SK-N-DZ (cell line): ENCODE measurements at regions not wholly inside any gene's neighbourhood (a gene's known extent, or its start where the extent isn't known, plus 50 kb on each side); places are given as distances from the start of the nearest gene placed in this dataset.

Experiments
- DNase-seq: peaks from one replicate; pipeline ENCODE4 v3.0.0-alpha.2; 2015; ENCODE audit warnings: low spot score

- no peak for DNase-seq
Measured at GRCh38 chr2:196314780-196315179, 143.4 kb upstream of the STK17B start.

GRCh38 chr2:196315388-196316049, 144.1 kb upstream of the STK17B start:
- no peak for DNase-seq

- no peak for DNase-seq
Measured at GRCh38 chr2:196316050-196316430, 144.7 kb upstream of the STK17B start.

- DNase-seq = no peak
Measured at GRCh38 chr2:196318517-196319377, 147.4 kb upstream of the STK17B start.

- no peak for DNase-seq
Measured at GRCh38 chr2:196322973-196323810, 151.8 kb upstream of the STK17B start.

GRCh38 chr2:196324211-196324610, 152.8 kb upstream of the STK17B start:
- DNase-seq = no peak

GRCh38 chr2:196328088-196328680, 156.8 kb upstream of the STK17B start:
- DNase-seq = no peak

- DNase-seq = no peak
Measured at GRCh38 chr2:196329959-196330358, 158.6 kb upstream of the STK17B start.

GRCh38 chr2:196330645-196331044, 159.3 kb upstream of the STK17B start:
- DNase-seq = no peak

GRCh38 chr2:196331143-196331542, 159.8 kb upstream of the STK17B start:
- DNase-seq = no peak

- DNase-seq = no peak
Measured at GRCh38 chr2:196331851-196332250, 160.5 kb upstream of the STK17B start.

GRCh38 chr2:196333397-196333796, 162.0 kb upstream of the STK17B start:
- no peak for DNase-seq

GRCh38 chr2:196334710-196335109, 163.3 kb upstream of the STK17B start:
- no peak for DNase-seq

GRCh38 chr2:196335221-196335634, 163.8 kb upstream of the STK17B start:
- no peak for DNase-seq

- no peak for DNase-seq
Measured at GRCh38 chr2:196336207-196336606, 164.8 kb upstream of the STK17B start.

- no peak for DNase-seq
Measured at GRCh38 chr2:196336715-196337114, 165.3 kb upstream of the STK17B start.

GRCh38 chr2:196337208-196337953, 166.0 kb upstream of the STK17B start:
- peak; percentile 14 for DNase-seq

- DNase-seq = no peak
Measured at GRCh38 chr2:196338440-196338839, 167.1 kb upstream of the STK17B start.

GRCh38 chr2:196341277-196341841, 170.0 kb upstream of the STK17B start:
- DNase-seq = no peak

- no peak for DNase-seq
Measured at GRCh38 chr2:196344397-196344796, 173.0 kb upstream of the STK17B start.

GRCh38 chr2:196353717-196354116, 182.3 kb upstream of the STK17B start:
- no peak for DNase-seq
